GM23338 (cell line): ENCODE measurements at regions not wholly inside any gene's neighbourhood (a gene's known extent, or its start where the extent isn't known, plus 50 kb on each side); places are given as distances from the start of the nearest gene placed in this dataset.
A peak's percentile ranks its signal among the peaks of the same experiment; 100 is the strongest.

Source experiments
- ATAC-seq: fragments of 200-7000 bp; cut with Tn5 transposase; 3 replicates; pipeline ENCODE4 v1.9.1; 2020
- DNase-seq: peaks from one replicate; pipeline ENCODE4 v3.0.0-alpha.2; 2015; ENCODE audit warnings: low spot score
- H2AFZ ChIP-seq: fragments of 200-600 bp; sonication (generic); 2 replicates; pipeline ENCODE4 v1.8.0; 2016; ENCODE audit warnings: antibody characterized with exemption, mild to moderate bottlenecking, moderate library complexity
- H3F3A ChIP-seq: fragments of 200-600 bp; sonication (generic); replicated peaks from 2 replicates; pipeline ENCODE4 v1.8.0; 2017; ENCODE audit warnings: antibody characterized with exemption, mixed run types, low read depth
- H3K27ac ChIP-seq: fragments of 200-600 bp; sonication (generic); 2 replicates; pipeline ENCODE4 v1.6.1; 2016; ENCODE audit warnings: low read depth
- H3K27me3 ChIP-seq: fragments of 200-600 bp; sonication (generic); 2 replicates; pipeline ENCODE4 v1.8.0; 2016; ENCODE audit warnings: mild to moderate bottlenecking, mixed run types, moderate library complexity; ENCODE audit not compliant: insufficient read depth
- H3K36me3 ChIP-seq: fragments of 200-600 bp; sonication (generic); 2 replicates; pipeline ENCODE4 v1.8.0; 2016; ENCODE audit warnings: mild to moderate bottlenecking; ENCODE audit not compliant: insufficient read depth
- H3K4me1 ChIP-seq: fragments of 200-600 bp; sonication (generic); 2 replicates; pipeline ENCODE4 v1.8.0; 2016; ENCODE audit warnings: mild to moderate bottlenecking, moderate library complexity; ENCODE audit not compliant: insufficient read depth
- H3K4me2 ChIP-seq: fragments of 200-600 bp; sonication (generic); 2 replicates; pipeline ENCODE4 v1.7.1; 2017; ENCODE audit warnings: mixed run types
- H3K4me3 ChIP-seq: fragments of 200-600 bp; sonication (generic); 2 replicates; pipeline ENCODE4 v1.6.1; 2016; ENCODE audit warnings: mixed run types
- H3K79me2 ChIP-seq: fragments of 200-600 bp; sonication (generic); replicated peaks from 2 replicates; pipeline ENCODE4 v1.8.0; 2017; ENCODE audit warnings: mild to moderate bottlenecking; ENCODE audit not compliant: insufficient read depth
- H3K9me2 ChIP-seq: fragments of 200-600 bp; sonication (generic); 2 replicates; pipeline ENCODE4 v1.8.0; 2017; ENCODE audit not compliant: insufficient read depth
- H4K20me1 ChIP-seq: fragments of 200-600 bp; sonication (generic); replicated peaks from 2 replicates; pipeline ENCODE4 v1.8.0; 2017; ENCODE audit warnings: mild to moderate bottlenecking; ENCODE audit not compliant: insufficient read depth
- H3K27ac Mint-ChIP-seq: 2 replicates; pipeline ENCODE4 v1.8.0; 2020; ENCODE audit warnings: inconsistent platforms, mild to moderate bottlenecking, moderate library complexity, mixed read lengths
- H3K27me3 Mint-ChIP-seq: 3 replicates; pipeline ENCODE4 v1.8.0; 2022; ENCODE audit warnings: low read depth, mild to moderate bottlenecking, moderate library complexity, mixed read lengths, inconsistent platforms; ENCODE audit not compliant: insufficient read depth, poor library complexity
- H3K36me3 Mint-ChIP-seq: 3 replicates; pipeline ENCODE4 v1.8.0; 2021; ENCODE audit warnings: low read depth, mild to moderate bottlenecking, inconsistent platforms, moderate library complexity, mixed read lengths
- H3K4me1 Mint-ChIP-seq: 3 replicates; pipeline ENCODE4 v1.8.0; 2020; ENCODE audit warnings: mild to moderate bottlenecking, inconsistent platforms, mixed read lengths
- H3K4me3 Mint-ChIP-seq: 3 replicates; pipeline ENCODE4 v1.8.0; 2021; ENCODE audit warnings: moderate library complexity, mild to moderate bottlenecking, inconsistent platforms, mixed read lengths
- H3K9me3 Mint-ChIP-seq: 3 replicates; pipeline ENCODE4 v1.8.0; 2020; ENCODE audit warnings: moderate library complexity, mild to moderate bottlenecking, inconsistent platforms, mixed read lengths
- CREB1 ChIP-seq: fragments of 250-450 bp; sonication (Bioruptor Pico); IDR thresholded peaks from 2 replicates; pipeline ENCODE4 v1.5.0; 2020; ENCODE audit warnings: low read depth, mild to moderate bottlenecking, moderate library complexity
- POLR2AphosphoS5 ChIP-seq: IDR thresholded peaks from 2 replicates; pipeline ENCODE4 v1.6.1; 2016; ENCODE audit warnings: antibody characterized with exemption, low read depth
- REST ChIP-seq: IDR thresholded peaks from one replicate; pipeline ENCODE4 v1.6.1; 2018; ENCODE audit warnings: antibody characterized with exemption; ENCODE audit not compliant: unreplicated experiment
- ZNF331 ChIP-seq: fragments of 250-450 bp; sonication (Bioruptor Pico); IDR thresholded peaks from 2 replicates; pipeline ENCODE4 v1.5.0; 2020; ENCODE audit warnings: low read depth, mild to moderate bottlenecking, moderate library complexity
- TF ChIP-seq, protein P1 (sequence below), 2 experiments: fragments of 200-600 bp in 1 of 2; sonication (generic) in 1 of 2; conservative IDR thresholded peaks; 2 replicates each; pipeline versions ENCODE4 v1.5.1 to v1.6.1; 2016 to 2017; ENCODE audit warnings: antibody characterized with exemption in 2 of 2, low read depth in 2 of 2, mild to moderate bottlenecking in 2 of 2, moderate library complexity in 1 of 2
- TF ChIP-seq, protein P2 (sequence below): IDR thresholded peaks from 2 replicates; pipeline ENCODE4 v1.6.1; 2016; ENCODE audit warnings: antibody characterized with exemption
- TF ChIP-seq, protein P3 (sequence below): fragments of 250-450 bp; sonication (Bioruptor Pico); IDR thresholded peaks from 2 replicates; pipeline ENCODE4 v1.5.0; 2020; ENCODE audit warnings: mild to moderate bottlenecking, moderate library complexity

DNA sequence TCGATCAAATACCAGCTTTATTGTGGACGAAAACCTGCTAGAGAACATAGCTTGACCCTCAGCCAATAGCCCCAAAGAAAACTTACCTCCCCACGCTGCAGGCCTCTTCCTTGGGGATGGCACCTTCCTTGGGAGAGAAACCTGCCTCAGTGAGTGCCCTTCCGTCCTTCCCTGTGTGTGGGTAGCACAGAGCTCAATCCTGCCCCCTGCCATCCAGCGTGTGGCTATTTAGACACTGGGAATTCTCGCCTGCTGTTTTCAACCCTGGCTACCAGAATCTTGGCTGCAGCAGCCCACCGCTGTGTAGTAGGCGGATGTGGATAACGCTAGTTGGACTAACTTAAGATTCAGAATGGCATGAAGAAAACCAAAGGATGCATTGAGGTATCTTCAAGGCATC lies 238.2 kb downstream of the TEX36 start (continued):
- TF ChIP-seq, protein P1, sequence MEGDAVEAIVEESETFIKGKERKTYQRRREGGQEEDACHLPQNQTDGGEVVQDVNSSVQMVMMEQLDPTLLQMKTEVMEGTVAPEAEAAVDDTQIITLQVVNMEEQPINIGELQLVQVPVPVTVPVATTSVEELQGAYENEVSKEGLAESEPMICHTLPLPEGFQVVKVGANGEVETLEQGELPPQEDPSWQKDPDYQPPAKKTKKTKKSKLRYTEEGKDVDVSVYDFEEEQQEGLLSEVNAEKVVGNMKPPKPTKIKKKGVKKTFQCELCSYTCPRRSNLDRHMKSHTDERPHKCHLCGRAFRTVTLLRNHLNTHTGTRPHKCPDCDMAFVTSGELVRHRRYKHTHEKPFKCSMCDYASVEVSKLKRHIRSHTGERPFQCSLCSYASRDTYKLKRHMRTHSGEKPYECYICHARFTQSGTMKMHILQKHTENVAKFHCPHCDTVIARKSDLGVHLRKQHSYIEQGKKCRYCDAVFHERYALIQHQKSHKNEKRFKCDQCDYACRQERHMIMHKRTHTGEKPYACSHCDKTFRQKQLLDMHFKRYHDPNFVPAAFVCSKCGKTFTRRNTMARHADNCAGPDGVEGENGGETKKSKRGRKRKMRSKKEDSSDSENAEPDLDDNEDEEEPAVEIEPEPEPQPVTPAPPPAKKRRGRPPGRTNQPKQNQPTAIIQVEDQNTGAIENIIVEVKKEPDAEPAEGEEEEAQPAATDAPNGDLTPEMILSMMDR (conservative IDR thresholded peaks at IDR 0.05; ENCODE audit: low read depth in 2 of 2): peak in 1 of 2 experiments; percentile 47; a peak in 2 of 4 replicates
- TF ChIP-seq REST: no peak

- Histone ChIP-seq H2AFZ (no peak overlapping the region), H3K36me3 (no peaks in the 10 kb centered on the region), H4K20me1 (no peaks in the 10 kb centered on the region), H3K9me2 (peaks cover 3% of the 10 kb centered on the region; the same call in 1 of the 2 replicates), H3K27ac (no peak overlapping the region), H3K79me2 (no peaks in the 10 kb centered on the region), H3K4me3 (no peak overlapping the region), H3K4me1 (no peaks in the 10 kb centered on the region), H3K4me2 (no peak overlapping the region), H3K27me3 (no peaks in the 10 kb centered on the region), H3F3A (no peaks in the 10 kb centered on the region)
- ATAC-seq (no peak), DNase-seq (no peak)
- H3K36me3 Mint-ChIP-seq: no peaks in the 10 kb centered on the region
- H3K27ac Mint-ChIP-seq: no peak overlapping the region
- H3K27me3 Mint-ChIP-seq: peaks cover 8% of the 10 kb centered on the region
- no peaks in the 10 kb centered on the region for H3K9me3 Mint-ChIP-seq
- H3K4me1 Mint-ChIP-seq: no peaks in the 10 kb centered on the region
- no peak overlapping the region for H3K4me3 Mint-ChIP-seq
- no peak for TF ChIP-seq ZNF331 (CRISPR knock-in tag)
- TF ChIP-seq, protein P2, sequence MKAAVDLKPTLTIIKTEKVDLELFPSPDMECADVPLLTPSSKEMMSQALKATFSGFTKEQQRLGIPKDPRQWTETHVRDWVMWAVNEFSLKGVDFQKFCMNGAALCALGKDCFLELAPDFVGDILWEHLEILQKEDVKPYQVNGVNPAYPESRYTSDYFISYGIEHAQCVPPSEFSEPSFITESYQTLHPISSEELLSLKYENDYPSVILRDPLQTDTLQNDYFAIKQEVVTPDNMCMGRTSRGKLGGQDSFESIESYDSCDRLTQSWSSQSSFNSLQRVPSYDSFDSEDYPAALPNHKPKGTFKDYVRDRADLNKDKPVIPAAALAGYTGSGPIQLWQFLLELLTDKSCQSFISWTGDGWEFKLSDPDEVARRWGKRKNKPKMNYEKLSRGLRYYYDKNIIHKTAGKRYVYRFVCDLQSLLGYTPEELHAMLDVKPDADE: no peak
- no peak for TF ChIP-seq POLR2AphosphoS5
- TF ChIP-seq, protein P3, sequence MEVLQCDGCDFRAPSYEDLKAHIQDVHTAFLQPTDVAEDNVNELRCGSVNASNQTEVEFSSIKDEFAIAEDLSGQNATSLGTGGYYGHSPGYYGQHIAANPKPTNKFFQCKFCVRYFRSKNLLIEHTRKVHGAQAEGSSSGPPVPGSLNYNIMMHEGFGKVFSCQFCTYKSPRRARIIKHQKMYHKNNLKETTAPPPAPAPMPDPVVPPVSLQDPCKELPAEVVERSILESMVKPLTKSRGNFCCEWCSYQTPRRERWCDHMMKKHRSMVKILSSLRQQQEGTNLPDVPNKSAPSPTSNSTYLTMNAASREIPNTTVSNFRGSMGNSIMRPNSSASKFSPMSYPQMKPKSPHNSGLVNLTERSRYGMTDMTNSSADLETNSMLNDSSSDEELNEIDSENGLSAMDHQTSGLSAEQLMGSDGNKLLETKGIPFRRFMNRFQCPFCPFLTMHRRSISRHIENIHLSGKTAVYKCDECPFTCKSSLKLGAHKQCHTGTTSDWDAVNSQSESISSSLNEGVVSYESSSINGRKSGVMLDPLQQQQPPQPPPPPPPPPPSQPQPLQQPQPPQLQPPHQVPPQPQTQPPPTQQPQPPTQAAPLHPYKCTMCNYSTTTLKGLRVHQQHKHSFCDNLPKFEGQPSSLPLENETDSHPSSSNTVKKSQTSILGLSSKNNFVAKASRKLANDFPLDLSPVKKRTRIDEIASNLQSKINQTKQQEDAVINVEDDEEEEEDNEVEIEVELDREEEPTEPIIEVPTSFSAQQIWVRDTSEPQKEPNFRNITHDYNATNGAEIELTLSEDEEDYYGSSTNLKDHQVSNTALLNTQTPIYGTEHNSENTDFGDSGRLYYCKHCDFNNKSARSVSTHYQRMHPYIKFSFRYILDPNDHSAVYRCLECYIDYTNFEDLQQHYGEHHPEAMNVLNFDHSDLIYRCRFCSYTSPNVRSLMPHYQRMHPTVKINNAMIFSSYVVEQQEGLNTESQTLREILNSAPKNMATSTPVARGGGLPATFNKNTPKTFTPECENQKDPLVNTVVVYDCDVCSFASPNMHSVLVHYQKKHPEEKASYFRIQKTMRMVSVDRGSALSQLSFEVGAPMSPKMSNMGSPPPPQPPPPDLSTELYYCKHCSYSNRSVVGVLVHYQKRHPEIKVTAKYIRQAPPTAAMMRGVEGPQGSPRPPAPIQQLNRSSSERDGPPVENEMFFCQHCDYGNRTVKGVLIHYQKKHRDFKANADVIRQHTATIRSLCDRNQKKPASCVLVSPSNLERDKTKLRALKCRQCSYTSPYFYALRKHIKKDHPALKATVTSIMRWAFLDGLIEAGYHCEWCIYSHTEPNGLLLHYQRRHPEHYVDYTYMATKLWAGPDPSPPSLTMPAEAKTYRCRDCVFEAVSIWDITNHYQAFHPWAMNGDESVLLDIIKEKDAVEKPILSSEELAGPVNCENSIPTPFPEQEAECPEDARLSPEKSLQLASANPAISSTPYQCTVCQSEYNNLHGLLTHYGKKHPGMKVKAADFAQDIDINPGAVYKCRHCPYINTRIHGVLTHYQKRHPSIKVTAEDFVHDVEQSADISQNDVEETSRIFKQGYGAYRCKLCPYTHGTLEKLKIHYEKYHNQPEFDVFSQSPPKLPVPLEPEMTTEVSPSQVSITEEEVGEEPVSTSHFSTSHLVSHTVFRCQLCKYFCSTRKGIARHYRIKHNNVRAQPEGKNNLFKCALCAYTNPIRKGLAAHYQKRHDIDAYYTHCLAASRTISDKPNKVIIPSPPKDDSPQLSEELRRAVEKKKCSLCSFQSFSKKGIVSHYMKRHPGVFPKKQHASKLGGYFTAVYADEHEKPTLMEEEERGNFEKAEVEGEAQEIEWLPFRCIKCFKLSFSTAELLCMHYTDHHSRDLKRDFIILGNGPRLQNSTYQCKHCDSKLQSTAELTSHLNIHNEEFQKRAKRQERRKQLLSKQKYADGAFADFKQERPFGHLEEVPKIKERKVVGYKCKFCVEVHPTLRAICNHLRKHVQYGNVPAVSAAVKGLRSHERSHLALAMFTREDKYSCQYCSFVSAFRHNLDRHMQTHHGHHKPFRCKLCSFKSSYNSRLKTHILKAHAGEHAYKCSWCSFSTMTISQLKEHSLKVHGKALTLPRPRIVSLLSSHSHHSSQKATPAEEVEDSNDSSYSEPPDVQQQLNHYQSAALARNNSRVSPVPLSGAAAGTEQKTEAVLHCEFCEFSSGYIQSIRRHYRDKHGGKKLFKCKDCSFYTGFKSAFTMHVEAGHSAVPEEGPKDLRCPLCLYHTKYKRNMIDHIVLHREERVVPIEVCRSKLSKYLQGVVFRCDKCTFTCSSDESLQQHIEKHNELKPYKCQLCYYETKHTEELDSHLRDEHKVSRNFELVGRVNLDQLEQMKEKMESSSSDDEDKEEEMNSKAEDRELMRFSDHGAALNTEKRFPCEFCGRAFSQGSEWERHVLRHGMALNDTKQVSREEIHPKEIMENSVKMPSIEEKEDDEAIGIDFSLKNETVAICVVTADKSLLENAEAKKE (CRISPR knock-in tag): no peak
- TF ChIP-seq CREB1 (CRISPR knock-in tag): no peak
- no peak for TF ChIP-seq REST
These were observed 240.0 kb downstream of the TEX36 start for GRCh38 chr10:125442856-125443540.
